ENCODE measurements at regions not wholly inside any gene's neighbourhood (a gene's known extent, or its start where the extent isn't known, plus 50 kb on each side); places are given as distances from the start of the nearest gene placed in this dataset.

- DNase-seq (ENCODE audit: low read depth): peak; percentile 70
Observed at GRCh38 chr12:66964629-66965028, 285.8 kb upstream of the GRIP1 start.

GRCh38 chr12:66965621-66966020 is 286.7 kb upstream of the GRIP1 start:
- no peak for DNase-seq (ENCODE audit: low read depth)

DNA sequence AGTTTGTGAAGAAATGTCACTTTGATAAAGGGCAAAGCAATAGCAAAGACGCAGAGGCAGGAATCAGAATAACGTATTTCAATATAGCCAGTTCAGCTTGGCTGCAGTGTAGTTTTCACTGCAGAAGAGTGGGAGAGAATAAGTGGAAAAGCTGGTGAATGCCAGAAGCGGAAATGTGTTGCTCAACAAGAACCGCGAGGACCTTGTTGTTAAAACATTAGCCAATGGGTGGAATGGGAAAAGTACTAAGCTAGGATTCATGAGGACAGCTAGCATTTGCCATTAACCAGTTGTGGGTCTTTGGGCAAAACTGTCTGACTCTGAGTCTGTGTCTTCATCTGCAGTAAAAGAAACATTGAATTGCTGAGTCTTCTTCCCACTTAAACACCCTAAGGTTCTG is 292.9 kb upstream of the GRIP1 start:
- DNase-seq (ENCODE audit: low read depth): no peak

- DNase-seq (ENCODE audit: low read depth): no peak
Observed at GRCh38 chr12:66976526-66976925, 292.6 kb upstream of the CAND1 start.

DNA sequence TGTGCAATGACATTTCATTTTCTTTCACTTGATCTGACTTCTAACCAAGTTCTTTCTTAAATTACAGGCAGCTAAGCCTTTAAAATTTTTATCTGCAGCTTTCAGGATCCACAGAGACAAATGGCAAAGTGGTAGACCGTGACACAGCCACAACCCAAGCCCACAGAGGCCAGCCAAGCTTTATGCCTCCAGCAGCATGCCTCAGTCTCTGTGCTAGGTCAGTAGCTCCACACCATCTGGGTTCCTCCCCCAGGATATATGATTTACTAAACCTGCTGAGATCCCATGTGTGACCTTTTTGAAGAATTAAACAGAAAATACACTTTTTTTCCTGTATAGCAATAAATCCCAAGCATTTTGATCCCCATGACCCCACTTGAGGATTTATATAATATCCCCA is 290.4 kb upstream of the CAND1 start:
- DNase-seq (ENCODE audit: low read depth): no peak

DNA sequence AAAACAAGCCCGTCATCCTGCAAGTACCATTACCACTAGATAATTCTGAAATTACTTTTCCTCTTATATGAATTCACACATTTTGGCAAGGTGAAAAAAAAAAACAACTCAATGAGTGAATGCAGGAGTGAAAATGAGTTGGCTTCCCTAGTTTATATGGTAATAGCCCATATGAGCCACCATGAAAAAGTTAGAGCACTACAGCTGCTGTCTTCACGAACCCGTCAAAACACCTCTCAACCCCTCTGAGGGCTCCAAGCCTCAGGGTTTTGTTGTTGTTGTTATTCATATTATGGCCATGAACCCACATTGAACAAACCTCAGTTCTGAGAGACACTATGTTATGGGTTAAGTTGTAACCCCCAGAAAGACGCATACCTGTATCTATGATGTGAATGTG is 289.9 kb upstream of the CAND1 start:
- no peak for DNase-seq (ENCODE audit: low read depth)

- no peak for DNase-seq (ENCODE audit: low read depth)
Observed at GRCh38 chr12:66984077-66984476, 285.1 kb upstream of the CAND1 start.

- no peak for DNase-seq (ENCODE audit: low read depth)
Observed at GRCh38 chr12:66984962-66985361, 284.2 kb upstream of the CAND1 start.

- no peak for DNase-seq (ENCODE audit: low read depth)
Observed at GRCh38 chr12:66999141-66999540, 270.0 kb upstream of the CAND1 start.

DNA sequence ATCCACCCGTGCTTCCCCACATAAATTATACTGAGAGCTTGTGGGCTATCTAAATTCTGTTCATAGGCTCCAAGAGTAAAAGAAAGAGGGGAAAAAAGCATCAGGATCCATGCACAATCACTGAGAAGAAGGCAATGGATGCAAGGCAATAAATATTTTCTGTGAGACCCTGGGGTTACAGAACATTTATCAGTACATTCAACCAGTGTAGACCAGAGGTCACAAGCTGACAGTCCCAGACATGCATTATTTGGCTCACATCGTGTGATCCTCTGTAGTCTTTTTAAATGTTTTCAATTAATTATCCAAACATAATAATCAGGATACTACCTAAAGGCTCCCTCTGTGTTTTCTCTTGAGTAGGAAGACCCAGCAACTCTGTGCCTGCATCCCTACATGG is 267.9 kb upstream of the CAND1 start:
- no peak for DNase-seq (ENCODE audit: low read depth)

DNA sequence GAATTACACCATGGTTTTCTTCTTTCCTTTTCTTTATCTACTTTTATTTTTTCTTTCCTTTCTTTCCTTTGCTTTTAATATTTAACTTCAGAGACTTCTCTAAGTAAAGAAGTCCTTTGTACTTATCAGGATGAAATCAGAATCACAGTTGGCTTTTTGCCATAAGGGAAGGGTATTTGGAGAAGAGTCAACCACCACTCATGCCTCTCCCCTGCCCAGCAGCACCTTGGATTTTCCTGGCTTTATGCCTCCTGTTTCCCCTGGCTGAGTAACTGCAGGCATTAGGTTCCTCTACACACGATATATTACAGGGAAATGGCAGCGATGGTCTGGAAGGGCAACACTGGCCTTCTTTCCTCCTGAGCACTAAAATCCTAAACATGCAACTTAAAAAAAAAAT is 266.4 kb upstream of the CAND1 start:
- DNase-seq (ENCODE audit: low read depth): no peak

GRCh38 chr12:67006610-67007009 is 262.5 kb upstream of the CAND1 start:
- no peak for DNase-seq (ENCODE audit: low read depth)

DNA sequence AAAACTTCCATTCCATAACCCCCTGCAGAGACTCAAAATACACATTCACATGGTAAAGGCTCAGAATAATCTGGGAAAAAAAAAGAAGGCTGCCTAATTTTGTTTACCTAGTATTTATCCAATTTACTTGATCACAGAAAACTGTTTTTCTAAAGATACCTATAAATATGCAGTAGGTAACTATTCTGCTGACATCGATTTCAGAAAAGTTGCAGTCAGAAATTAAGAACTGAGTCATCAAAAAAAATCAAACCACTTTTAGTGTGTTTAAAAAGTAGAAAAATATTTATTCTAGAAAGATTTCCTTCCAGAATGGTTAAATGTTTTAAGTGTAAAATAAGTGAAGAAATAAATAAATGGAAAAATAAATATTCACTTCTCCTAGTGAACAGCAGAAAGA is 254.5 kb upstream of the CAND1 start:
- DNase-seq (ENCODE audit: low read depth): no peak

- no peak for DNase-seq (ENCODE audit: low read depth)
Observed at GRCh38 chr12:67018105-67018504, 251.1 kb upstream of the CAND1 start.

GRCh38 chr12:67019070-67019469 is 250.1 kb upstream of the CAND1 start:
- no peak for DNase-seq (ENCODE audit: low read depth)

GRCh38 chr12:67025543-67026114 is 243.5 kb upstream of the CAND1 start:
- no peak for DNase-seq (ENCODE audit: low read depth)

- DNase-seq (ENCODE audit: low read depth): no peak
Observed at GRCh38 chr12:67026487-67027246, 242.5 kb upstream of the CAND1 start.

DNA sequence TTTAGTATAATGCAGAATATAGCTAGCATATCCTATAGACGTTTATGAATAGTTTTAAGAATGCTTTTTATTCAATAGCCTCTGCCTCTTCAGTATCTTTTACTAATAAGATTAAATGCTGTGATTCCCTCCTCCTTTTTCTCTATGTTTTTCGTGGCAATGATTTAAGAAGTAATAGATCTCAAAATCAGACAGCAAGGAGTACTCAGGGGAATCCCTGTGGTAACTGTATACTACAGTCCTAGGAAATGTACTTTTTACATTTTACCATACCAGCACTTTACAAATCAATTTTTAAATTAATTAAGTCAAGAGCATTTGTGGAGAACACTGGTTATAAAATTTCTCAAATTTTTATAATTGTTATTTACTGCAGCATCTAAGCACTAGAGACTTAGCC is 240.6 kb upstream of the CAND1 start:
- no peak for DNase-seq (ENCODE audit: low read depth)

DNA sequence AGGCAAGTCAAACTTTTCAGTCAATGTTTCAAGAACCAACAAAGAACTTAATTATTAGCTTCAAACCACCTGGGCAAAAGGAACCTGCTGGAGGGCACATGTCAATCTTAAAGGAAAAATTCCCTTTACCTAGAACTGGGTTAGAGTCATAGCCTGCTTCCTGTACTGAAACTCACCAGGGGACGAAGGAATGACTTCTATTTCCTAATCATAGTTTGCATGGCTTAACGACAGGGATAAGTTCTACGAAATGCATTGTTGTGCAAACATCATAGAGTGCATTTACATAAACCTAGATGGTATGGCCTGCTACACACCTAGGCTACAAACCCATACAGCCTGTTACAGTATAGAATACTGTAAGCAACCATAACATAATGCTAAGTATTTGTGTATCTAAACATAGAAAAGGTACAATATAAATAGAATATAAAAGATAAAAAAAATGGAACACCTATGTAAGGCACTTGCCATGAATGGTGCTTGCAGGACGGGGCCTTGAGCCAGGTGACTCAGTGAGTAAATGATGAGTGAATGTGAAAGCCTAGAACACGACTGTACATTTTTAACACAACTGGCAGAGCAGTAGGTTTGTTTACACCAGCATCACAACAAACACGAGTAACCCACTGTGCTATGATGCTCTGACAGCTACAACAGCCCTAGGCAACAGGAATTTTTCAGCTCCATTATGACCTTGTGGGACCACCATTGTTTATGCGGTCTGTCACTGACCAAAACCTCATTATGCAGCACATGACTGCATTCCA is 234.9 kb upstream of the CAND1 start:
- no peak for DNase-seq (ENCODE audit: low read depth)

DNA sequence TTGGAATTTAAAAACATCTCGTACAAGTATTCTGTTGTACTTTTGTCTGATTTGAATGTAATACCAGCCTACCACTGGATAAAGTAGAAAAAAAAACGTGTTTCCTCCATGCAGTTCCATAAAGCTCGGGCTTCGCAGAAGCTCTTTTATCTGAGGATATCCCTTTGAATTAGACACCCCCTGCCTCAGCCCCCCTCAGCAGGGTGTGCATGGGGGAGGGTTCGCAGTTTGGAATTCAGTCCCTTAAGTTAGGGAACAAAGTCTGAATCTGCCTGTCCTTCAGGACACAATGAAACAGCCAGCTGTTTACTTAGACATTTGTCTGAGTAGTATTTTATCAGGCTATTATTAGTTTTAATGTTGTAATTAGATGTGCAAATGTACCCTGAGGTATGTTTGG is 234.0 kb upstream of the CAND1 start:
- DNase-seq (ENCODE audit: low read depth): no peak

GRCh38 chr12:67038486-67038885 is 230.7 kb upstream of the CAND1 start:
- DNase-seq (ENCODE audit: low read depth): no peak

DNA sequence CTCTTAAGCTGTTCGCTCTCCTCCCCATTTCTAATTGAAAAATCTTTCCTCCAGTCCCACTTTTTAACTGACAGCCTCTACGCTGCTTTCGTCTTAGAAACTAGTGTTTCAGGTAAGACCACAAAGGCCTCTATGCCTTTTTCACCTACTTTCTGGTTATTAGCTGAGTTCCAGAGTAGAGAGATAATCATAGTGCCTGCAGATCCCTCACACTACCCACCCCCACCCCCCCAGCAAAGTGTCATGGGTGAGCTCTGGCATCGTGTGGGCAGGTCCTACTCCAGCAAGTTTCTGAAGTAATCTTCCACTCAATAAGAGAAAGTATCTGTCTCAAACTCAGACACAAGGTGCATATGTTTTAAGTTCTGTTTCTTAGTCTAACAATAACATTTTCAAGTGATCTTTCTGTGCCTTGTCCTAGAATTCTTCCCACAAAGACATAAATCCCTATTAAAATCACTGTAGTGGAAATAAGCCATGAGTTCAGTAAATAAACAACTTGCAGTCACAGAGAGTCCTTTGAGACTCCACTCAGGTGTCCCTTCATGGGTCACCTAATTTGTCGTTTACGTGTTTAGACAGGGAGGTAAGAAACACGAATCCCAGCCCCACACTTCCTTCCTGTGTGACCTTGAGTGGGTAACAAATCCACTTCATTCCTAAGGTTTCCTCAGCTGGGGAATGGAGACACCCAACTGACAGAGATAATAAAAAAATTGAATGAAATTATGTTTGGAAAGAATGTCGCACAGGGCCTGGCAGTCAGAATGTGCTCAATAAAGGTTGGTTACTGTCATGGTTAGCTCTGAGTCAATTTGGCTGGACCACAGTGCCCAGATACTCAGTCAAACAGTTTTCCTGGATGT is 228.9 kb upstream of the CAND1 start:
- no peak for DNase-seq (ENCODE audit: low read depth)

- no peak for DNase-seq (ENCODE audit: low read depth)
Observed at GRCh38 chr12:67040861-67041137, 228.4 kb upstream of the CAND1 start.
